ENCODE measurements at regions not wholly inside any gene's neighbourhood (a gene's known extent, or its start where the extent isn't known, plus 50 kb on each side); places are given as distances from the start of the nearest gene placed in this dataset.

DNA sequence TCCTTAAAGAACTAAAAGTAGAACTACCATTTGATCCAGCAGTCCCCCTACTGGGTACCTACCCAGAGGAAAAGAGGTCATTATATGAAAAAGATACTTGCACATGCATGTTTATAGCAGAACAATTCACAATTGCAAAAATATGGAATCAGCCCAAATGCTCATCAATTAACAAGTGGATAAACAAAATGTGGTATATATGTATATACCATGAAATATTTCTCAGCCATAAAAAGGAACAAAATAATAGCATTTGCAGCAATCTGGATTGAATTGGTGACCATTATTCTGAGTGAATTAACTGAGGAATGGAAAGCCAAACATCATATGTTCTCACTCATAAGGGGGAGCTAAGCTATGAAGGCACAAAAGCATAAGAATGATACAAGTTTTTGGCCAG lies 64.7 kb upstream of the KRAS start:
- no peaks in the 10 kb centered on the region for H3F3A ChIP-seq (replicated peaks; ENCODE audit: insufficient read depth)
- H3K9ac ChIP-seq: no peak overlapping the region
- CTCF ChIA-PET: no interaction called here

More for the DNA sequence above, 64.7 kb upstream of the KRAS start:
- Histone ChIP-seq H3K36me3 (replicated peaks in 1 of 2; ENCODE audit: control insufficient read depth in 1 of 2, insufficient read depth in 2 of 2, low read length in 1 of 2) (no peaks in the 10 kb centered on the region), H2AFZ (ENCODE audit: low read depth) (no peak overlapping the region), H3K4me1 (ENCODE audit: control insufficient read depth in 1 of 2, insufficient read depth in 2 of 2, low read depth in 1 of 2, low read length in 1 of 2) (no peaks in the 10 kb centered on the region), H3K9me2 (no peaks in the 10 kb centered on the region), H3K4me3 (ENCODE audit: low read depth in 2 of 2, low read length in 1 of 2) (no peak overlapping the region), H3K27me3 (ENCODE audit: insufficient read depth) (no peaks in the 10 kb centered on the region), H3K27ac (ENCODE audit: low read depth in 2 of 2, low read length in 1 of 2) (no peak overlapping the region), H3K79me2 (ENCODE audit: insufficient read depth) (no peaks in the 10 kb centered on the region), H3K4me2 (no peak overlapping the region), H4K20me1 (ENCODE audit: insufficient read depth) (no peaks in the 10 kb centered on the region), H3K9me3 (no peaks in the 10 kb centered on the region)
- POLR2A ChIA-PET: no interaction called here
- TF ChIP-seq, protein P1, sequence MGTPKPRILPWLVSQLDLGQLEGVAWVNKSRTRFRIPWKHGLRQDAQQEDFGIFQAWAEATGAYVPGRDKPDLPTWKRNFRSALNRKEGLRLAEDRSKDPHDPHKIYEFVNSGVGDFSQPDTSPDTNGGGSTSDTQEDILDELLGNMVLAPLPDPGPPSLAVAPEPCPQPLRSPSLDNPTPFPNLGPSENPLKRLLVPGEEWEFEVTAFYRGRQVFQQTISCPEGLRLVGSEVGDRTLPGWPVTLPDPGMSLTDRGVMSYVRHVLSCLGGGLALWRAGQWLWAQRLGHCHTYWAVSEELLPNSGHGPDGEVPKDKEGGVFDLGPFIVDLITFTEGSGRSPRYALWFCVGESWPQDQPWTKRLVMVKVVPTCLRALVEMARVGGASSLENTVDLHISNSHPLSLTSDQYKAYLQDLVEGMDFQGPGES (IDR thresholded peaks at IDR 0.05; ENCODE audit: low read depth, low read length): no peak
- TF ChIP-seq, protein P2, sequence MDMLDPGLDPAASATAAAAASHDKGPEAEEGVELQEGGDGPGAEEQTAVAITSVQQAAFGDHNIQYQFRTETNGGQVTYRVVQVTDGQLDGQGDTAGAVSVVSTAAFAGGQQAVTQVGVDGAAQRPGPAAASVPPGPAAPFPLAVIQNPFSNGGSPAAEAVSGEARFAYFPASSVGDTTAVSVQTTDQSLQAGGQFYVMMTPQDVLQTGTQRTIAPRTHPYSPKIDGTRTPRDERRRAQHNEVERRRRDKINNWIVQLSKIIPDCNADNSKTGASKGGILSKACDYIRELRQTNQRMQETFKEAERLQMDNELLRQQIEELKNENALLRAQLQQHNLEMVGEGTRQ (IDR thresholded peaks at IDR 0.05; ENCODE audit: borderline replicate concordance, low read depth, low read length): no peak
- no peak for TF ChIP-seq TAF1 (IDR thresholded peaks at IDR 0.05; ENCODE audit: borderline replicate concordance, low read depth, low read length)
- TF ChIP-seq, protein P3, sequence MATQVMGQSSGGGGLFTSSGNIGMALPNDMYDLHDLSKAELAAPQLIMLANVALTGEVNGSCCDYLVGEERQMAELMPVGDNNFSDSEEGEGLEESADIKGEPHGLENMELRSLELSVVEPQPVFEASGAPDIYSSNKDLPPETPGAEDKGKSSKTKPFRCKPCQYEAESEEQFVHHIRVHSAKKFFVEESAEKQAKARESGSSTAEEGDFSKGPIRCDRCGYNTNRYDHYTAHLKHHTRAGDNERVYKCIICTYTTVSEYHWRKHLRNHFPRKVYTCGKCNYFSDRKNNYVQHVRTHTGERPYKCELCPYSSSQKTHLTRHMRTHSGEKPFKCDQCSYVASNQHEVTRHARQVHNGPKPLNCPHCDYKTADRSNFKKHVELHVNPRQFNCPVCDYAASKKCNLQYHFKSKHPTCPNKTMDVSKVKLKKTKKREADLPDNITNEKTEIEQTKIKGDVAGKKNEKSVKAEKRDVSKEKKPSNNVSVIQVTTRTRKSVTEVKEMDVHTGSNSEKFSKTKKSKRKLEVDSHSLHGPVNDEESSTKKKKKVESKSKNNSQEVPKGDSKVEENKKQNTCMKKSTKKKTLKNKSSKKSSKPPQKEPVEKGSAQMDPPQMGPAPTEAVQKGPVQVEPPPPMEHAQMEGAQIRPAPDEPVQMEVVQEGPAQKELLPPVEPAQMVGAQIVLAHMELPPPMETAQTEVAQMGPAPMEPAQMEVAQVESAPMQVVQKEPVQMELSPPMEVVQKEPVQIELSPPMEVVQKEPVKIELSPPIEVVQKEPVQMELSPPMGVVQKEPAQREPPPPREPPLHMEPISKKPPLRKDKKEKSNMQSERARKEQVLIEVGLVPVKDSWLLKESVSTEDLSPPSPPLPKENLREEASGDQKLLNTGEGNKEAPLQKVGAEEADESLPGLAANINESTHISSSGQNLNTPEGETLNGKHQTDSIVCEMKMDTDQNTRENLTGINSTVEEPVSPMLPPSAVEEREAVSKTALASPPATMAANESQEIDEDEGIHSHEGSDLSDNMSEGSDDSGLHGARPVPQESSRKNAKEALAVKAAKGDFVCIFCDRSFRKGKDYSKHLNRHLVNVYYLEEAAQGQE (IDR thresholded peaks at IDR 0.05; ENCODE audit: low read depth, low read length): no peak
- TF ChIP-seq YY1 (IDR thresholded peaks at IDR 0.05; ENCODE audit: low read depth): no peak
- TF ChIP-seq, protein P4, sequence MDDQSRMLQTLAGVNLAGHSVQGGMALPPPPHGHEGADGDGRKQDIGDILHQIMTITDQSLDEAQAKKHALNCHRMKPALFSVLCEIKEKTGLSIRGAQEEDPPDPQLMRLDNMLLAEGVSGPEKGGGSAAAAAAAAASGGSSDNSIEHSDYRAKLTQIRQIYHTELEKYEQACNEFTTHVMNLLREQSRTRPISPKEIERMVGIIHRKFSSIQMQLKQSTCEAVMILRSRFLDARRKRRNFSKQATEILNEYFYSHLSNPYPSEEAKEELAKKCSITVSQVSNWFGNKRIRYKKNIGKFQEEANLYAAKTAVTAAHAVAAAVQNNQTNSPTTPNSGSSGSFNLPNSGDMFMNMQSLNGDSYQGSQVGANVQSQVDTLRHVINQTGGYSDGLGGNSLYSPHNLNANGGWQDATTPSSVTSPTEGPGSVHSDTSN (IDR thresholded peaks at IDR 0.05): no peak
- TF ChIP-seq ELF1 (IDR thresholded peaks at IDR 0.05): no peak
- TF ChIP-seq FOXM1 (IDR thresholded peaks at IDR 0.05; ENCODE audit: low read depth): no peak
- TF ChIP-seq RXRA (IDR thresholded peaks at IDR 0.05; ENCODE audit: borderline replicate concordance, low read depth): no peak
- TF ChIP-seq GATA2 (CRISPR knock-in tag; IDR thresholded peaks at IDR 0.05): no peak
- TF ChIP-seq MEF2A (IDR thresholded peaks at IDR 0.05; ENCODE audit: borderline replicate concordance, low read depth): no peak
- no peak for TF ChIP-seq POLR2AphosphoS5 (IDR thresholded peaks at IDR 0.05; ENCODE audit: low read depth, low read length)
- no peak for TF ChIP-seq RCOR1 (IDR thresholded peaks at IDR 0.05; ENCODE audit: low read length)
- TF ChIP-seq NFIC (IDR thresholded peaks at IDR 0.05; ENCODE audit: borderline replicate concordance): no peak
- TF ChIP-seq FOSL2 (IDR thresholded peaks at IDR 0.05; ENCODE audit: borderline replicate concordance, low read depth): no peak
- TF ChIP-seq, protein P5, sequence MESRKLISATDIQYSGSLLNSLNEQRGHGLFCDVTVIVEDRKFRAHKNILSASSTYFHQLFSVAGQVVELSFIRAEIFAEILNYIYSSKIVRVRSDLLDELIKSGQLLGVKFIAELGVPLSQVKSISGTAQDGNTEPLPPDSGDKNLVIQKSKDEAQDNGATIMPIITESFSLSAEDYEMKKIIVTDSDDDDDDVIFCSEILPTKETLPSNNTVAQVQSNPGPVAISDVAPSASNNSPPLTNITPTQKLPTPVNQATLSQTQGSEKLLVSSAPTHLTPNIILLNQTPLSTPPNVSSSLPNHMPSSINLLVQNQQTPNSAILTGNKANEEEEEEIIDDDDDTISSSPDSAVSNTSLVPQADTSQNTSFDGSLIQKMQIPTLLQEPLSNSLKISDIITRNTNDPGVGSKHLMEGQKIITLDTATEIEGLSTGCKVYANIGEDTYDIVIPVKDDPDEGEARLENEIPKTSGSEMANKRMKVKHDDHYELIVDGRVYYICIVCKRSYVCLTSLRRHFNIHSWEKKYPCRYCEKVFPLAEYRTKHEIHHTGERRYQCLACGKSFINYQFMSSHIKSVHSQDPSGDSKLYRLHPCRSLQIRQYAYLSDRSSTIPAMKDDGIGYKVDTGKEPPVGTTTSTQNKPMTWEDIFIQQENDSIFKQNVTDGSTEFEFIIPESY (IDR thresholded peaks at IDR 0.05; ENCODE audit: borderline replicate concordance, low read depth): no peak
- TF ChIP-seq TCF12 (IDR thresholded peaks at IDR 0.05): no peak
- TF ChIP-seq EZH2phosphoT487 (IDR thresholded peaks at IDR 0.05; ENCODE audit: borderline replicate concordance, low read depth): no peak
- no peak for TF ChIP-seq EP300 (IDR thresholded peaks at IDR 0.05; ENCODE audit: borderline replicate concordance in 1 of 2, low read depth in 1 of 2, low read length in 1 of 2)
- TF ChIP-seq, protein P6, sequence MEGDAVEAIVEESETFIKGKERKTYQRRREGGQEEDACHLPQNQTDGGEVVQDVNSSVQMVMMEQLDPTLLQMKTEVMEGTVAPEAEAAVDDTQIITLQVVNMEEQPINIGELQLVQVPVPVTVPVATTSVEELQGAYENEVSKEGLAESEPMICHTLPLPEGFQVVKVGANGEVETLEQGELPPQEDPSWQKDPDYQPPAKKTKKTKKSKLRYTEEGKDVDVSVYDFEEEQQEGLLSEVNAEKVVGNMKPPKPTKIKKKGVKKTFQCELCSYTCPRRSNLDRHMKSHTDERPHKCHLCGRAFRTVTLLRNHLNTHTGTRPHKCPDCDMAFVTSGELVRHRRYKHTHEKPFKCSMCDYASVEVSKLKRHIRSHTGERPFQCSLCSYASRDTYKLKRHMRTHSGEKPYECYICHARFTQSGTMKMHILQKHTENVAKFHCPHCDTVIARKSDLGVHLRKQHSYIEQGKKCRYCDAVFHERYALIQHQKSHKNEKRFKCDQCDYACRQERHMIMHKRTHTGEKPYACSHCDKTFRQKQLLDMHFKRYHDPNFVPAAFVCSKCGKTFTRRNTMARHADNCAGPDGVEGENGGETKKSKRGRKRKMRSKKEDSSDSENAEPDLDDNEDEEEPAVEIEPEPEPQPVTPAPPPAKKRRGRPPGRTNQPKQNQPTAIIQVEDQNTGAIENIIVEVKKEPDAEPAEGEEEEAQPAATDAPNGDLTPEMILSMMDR (IDR thresholded peaks at IDR 0.05): no peak
- no peak for DNase-seq

Measured in SK-N-SH (cell line).